ENCODE measurements at regions not wholly inside any gene's neighbourhood (a gene's known extent, or its start where the extent isn't known, plus 50 kb on each side); places are given as distances from the start of the nearest gene placed in this dataset.
A peak's percentile ranks its signal among the peaks of the same experiment; 100 is the strongest.

DNA sequence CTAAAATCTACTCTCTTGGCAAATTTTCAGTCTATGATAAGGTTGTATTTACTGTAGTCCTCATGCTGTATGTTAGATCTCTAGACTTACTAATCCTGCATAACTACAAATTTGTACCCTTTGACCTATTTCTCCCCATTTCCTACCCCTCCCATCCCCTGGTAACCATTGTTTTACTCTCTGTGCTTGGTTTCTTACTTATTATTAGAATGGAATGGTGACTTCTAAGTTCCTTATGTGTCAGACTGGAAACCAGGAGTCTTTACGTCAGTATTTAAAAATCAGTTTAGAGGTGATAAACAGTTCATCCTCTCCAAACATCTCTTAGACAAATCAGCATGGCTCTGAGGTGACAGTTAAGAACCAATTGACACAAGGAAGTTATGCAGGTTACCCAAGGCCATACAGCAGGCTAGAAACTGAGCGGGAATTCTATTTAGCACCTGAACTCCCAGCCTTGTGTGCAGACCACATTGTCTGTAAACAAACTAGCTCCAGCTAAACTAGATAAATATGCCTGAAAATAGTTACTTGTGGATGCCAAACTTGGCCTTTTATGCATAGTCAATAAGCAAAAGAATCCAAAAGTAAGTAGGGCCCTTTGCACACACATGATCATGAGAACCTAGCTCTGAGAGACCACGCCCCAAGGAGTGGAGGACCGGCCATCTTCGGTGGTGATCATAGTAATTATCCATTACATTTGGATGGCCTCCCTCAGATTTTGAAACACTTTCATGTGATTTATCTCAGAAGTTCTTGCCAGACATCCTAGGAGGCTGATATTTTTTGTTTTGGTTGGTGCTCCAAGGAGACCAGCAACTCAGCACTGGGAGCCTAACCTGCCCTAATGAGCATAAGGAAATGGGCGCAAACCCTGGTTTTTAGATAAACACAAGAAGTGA lies 72.3 kb upstream of the BOC start:
- DNase-seq (ENCODE audit: low spot score): no peak

DNA sequence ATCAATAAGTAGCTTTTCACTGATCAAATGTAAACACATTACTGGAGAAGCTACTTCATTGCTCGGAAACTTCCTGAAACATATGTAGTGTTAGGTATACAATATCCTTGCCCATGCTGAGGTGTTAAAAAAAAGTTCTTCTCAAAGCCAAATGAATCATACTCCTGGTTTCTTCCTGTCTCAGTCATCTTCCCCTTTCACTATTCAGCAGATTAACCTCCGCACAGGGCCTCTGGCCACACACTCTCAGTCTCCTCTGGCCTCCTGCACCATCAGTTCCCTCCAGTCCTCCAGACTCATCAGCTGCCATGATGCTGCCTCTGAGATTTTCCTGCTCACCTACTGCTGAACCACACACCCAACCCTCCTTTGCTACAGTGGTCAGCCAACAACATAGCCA lies 70.5 kb upstream of the BOC start:
- DNase-seq (ENCODE audit: low spot score): no peak

DNA sequence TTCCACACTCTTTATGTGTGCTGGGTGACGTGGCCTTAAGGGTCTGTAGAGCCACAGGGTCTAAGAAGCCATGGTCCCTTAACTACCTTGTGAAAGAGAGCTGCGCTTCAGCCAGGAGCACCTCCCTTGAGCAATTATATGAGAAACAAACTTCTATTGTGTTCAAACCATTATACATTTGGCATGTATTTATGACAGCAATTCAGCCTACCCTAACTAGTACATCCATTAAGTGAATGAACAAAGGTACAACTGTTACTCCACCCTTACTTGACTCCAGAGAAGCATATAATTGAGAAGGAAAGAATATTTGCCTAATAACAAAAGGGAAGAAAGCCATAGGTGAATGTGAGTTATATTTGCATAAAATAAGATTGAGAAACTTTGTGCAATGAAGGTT lies 69.8 kb upstream of the BOC start:
- no peak for DNase-seq (ENCODE audit: low spot score)

DNA sequence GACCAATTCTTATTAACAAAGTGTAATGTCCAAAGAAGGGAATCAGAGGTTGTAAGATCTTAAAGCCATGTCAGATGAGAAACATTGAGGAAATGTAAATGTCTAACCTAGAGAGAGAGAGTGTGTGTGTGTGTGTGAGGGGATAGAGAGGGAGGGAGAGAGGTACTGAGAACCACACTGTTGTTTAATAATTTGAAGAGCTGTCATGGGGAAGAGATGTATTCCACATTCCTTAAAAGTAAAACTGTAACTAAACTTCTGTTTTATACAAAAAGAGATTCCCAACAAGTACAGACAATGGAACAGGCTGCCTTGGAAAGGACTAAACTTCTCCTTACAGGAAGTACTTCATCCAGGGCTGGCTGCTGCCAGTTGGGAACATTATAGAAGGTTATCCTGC lies 68.9 kb upstream of the BOC start:
- no peak for DNase-seq (ENCODE audit: low spot score)

DNA sequence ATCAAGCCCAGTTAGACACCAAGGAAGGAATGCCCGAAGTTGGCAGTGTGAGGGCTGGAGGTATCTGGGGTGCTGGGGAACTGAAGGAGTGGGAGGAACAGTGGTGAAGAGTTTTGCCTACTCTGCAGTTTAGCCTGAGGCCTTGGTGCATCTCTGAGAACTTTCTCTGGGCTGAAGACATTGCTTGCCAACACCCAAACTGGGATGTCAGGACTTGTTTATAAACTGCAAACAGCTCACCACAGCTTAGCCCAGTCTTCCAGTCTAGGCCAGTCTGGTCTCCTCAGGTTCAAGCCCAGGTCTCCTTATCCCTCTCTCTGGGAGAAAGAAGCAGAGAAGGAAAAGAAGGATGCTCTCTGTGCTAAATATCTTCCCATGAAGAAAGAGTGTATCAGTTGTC lies 68.0 kb upstream of the BOC start:
- DNase-seq (ENCODE audit: low spot score): no peak

DNA sequence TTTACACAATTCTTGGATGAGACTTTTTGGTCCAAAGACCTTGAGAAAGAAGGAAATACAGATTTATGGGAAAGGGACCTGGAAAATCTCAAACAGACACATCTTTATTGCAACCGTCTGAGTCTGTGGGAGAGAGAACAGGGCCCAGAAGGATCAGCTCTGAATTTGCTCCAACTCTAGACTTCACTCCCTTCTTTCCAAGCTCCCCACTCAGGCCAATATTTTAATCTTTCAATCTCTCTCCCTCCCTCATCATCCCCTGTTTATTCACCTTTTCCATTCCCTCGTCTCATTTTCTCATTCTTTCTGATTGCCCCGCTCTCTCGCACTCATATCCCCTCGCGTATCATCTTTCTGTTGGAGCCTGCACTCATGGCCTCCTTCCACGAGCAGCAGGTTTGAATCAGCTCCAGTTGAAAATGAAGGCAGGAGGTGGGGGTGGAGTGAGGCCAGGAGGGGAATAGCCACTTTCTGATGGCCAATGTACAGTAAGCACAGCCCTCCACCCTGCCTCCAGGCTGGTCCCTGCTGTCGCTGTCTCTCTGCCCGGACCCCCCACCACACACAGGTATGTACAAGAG lies 63.6 kb upstream of the BOC start:
- DNase-seq (ENCODE audit: low spot score): peak; percentile 44

DNA sequence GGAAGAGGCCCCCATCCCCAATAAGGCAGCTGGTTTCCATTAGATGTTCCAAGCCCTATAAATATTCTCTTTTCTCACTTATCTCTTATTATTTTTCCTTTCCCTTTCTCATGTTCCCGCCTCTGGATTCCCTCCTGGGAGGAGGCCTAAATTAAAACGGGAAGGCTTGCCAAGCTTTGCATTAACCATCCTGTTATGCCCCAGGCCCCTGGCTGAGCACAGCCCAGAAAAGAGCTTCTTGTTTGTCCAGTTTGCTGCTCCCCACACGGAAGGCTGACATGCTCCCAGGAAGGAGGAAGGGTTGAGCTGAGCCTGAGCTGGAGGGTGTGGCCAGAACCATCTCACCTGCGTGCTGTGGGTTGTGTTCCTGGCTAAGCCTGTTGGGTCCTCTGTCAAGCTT lies 63.1 kb upstream of the BOC start:
- peak; percentile 16 for DNase-seq (ENCODE audit: low spot score)

DNA sequence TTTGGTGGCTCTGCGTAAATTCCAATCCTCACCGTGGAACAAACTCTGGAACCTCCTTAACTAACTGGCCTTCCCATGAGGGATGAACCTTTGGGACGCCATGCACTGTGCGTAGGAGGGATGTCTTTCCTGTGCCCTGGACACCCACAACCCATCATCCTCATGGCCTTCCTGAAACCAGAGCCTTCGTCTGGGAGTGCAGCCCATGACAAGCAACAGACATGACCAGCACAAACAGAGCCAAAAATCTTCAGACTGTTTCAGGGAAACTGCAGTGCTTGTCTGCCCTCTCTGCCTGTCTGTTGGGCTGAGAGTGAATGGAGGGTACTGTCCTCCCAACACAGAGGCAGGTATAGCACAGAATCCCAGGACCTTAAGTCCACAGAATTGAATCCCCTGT lies 61.1 kb upstream of the BOC start:
- DNase-seq (ENCODE audit: low spot score): no peak

DNA sequence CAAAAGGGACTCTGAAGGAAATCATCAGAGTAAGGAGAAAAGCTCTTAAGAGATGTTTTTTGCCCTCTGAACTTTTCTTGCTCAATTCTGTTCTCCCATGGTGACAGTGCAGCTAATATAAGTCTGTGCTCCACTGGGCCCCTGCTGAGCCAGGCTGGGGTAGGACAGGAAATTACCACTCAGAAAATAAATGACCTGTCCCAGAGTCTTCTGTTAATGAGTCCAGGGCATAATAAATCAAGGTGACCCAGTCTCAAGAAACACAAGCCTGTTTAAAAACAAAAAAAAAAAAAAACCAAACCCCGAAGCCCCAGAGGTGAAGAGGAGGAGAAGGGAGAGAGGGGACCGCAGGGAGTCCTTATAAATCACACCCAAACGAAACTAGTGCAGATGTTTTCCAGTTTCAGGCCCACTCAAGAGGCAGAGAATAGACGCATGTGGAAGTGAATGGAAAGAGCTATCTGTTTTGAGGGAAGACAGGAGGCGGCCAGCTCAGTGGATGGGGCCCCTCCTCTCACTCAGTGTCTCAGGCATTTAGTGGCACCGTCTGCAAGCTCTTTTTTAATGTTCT lies 59.8 kb upstream of the BOC start:
- no peak for DNase-seq (ENCODE audit: low spot score)

DNA sequence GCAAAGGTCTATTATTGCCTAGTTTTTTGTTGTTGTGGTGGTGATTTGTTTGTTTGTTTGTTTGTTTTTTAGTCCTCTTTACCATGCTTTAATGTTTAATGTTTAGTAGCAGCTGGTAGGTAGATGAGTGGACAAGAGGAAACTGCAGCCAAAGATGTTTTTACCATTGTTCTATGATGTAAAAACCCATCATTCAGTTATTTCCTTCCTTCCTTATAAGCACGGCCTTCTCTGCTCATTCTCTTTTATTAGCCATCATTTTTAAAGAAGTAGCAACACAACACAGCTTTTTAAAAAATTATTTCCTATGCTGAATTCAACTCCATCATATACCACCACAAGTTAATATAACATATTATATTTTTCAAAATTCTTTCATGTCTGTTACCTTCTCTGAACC lies 58.5 kb upstream of the BOC start:
- DNase-seq (ENCODE audit: low spot score): no peak

DNA sequence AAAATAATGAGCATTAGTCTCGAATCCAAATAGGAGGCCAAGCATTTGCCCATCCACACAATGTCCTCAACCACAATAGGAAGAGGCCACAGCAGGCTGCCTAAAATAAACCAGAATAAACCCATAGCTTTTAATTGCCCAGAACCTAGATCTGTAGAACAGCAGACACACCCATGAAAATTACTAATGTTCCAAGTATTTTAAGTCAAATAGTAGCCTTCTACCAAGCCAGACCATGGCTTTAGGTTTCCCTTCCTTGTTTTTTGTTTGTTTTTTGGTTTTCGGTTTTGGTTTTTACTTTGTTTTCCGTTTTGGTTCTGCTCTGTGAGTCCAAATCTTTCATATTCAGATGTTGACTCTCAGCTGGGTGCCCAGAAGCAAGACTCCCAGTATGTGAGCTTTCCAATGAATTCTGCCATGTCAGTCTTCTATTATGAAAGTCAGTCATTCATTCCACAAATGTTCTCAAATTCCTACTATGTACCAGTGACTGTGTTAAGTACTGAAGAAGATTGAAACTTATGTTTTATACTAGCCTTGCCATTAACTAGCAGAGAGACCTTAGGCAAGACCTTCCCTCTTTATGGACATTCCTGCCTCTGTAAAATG lies 57.8 kb upstream of the BOC start:
- DNase-seq (ENCODE audit: low spot score): no peak

DNA sequence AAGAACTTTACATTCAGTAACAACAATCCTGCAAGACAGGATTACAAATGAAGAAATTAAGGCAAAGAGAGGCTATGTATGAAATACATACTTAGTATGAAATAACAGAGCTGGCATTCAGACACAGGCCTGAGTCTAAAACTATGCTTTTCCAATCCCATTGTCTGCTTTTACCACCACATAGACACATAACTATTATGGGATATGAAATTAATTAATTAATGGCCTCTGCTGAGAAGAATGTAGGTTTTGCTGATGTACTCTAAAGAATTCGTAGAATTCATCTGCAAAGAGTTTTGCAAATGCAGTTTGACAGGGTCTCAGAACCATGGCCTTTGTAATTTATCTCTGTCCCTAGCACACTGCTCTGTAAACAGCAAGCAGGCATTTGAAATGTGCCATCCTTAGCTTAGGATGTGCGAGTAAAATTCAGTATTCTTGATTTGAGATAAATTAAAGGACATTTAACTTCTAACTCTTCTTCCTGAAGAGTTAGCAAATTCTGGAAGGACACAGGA lies 54.5 kb upstream of the BOC start:
- DNase-seq (ENCODE audit: low spot score): no peak

DNA sequence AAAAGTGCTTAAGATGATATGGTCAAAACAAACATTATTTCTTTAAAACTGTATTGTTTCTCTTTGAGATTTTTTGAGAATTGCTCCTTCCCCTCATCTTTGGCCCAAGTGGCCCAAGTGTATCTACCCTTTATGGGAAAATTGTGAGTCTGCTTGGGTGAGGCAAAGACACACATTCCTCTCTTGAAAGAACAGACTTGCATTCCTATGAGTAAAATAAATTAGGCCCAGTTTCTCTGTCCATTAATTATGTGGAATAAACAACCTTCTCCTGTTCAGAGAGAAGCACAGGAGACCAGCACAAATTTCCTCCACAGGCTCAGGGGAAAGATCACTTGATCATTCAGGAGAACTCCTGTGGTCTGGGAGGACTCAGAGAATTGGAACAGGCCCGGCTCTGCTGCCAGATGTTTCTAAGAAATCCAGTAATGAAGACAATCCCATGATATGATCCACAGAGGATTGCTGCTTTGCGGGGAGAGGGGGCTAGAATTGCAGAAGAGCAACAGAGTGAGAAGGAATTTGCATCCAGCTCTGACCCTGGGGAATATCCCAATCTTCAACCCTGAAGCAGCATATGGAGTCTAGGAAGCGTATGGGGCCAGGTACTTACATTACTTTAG lies 53.8 kb upstream of the BOC start:
- no peak for DNase-seq (ENCODE audit: low spot score)

DNA sequence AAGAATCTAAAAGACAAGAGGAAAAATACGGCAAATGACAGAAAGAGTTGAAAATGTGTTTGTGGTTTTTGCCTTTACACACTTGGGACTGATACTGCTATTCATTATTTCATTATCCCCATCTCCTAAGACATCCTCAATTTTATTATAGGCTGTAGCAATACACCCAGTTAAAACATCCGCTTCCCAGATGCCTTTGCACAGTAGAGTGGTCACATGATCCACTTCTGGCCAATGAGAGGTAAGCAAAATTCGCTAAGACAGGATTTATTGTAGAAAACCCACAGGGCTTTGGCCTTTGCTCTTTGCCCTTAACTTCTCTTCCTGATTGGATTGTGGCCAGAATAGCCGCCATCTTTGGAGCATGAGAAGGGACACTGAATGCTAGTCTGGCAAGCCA lies 53.2 kb upstream of the BOC start:
- no peak for DNase-seq (ENCODE audit: low spot score)

All from cerebellar cortex (tissue), 1 donor.